Neuron (in vitro differentiated cells): ENCODE measurements at regions not wholly inside any gene's neighbourhood (a gene's known extent, or its start where the extent isn't known, plus 50 kb on each side); places are given as distances from the start of the nearest gene placed in this dataset.

Experiments
- H2AFZ ChIP-seq: one replicate; pipeline ENCODE4 v1.6.1; 2013; ENCODE audit warnings: low read depth, mild to moderate bottlenecking, inconsistent platforms, low read length, moderate library complexity
- H3K27me3 ChIP-seq: one replicate; pipeline ENCODE4 v1.6.1; 2013; ENCODE audit warnings: low read length; ENCODE audit not compliant: insufficient read depth
- H3K36me3 ChIP-seq: one replicate; pipeline ENCODE4 v1.6.1; 2013; ENCODE audit warnings: low read length; ENCODE audit not compliant: insufficient read depth
- H3K4me1 ChIP-seq: one replicate; pipeline ENCODE4 v1.6.1; 2013; ENCODE audit warnings: low read length; ENCODE audit not compliant: insufficient read depth
- H3K4me3 ChIP-seq: 2 replicates; pipeline ENCODE4 v1.5.1; 2013; ENCODE audit warnings: mild to moderate bottlenecking, low read length, moderate library complexity
- H3K9me3 ChIP-seq: one replicate; pipeline ENCODE4 v1.6.1; 2013; ENCODE audit warnings: low read length

- Histone ChIP-seq H3K4me3 (no peak overlapping the region), H3K4me1 (no peaks in the 10 kb centered on the region), H3K36me3 (no peaks in the 10 kb centered on the region), H3K27me3 (no peaks in the 10 kb centered on the region), H2AFZ (no peak overlapping the region), H3K9me3 (no peaks in the 10 kb centered on the region)
Measured at GRCh38 chr2:51194656-51195055, 162.7 kb upstream of the NRXN1 start.

- H3K36me3 ChIP-seq = no peaks in the 10 kb centered on the region
- H3K27me3 ChIP-seq = no peaks in the 10 kb centered on the region
- no peak overlapping the region for H3K4me3 ChIP-seq
- no peaks in the 10 kb centered on the region for H3K4me1 ChIP-seq
- no peaks in the 10 kb centered on the region for H3K9me3 ChIP-seq
- H2AFZ ChIP-seq = no peak overlapping the region
Measured at GRCh38 chr2:51170273-51170672, 138.3 kb upstream of the NRXN1 start.

DNA sequence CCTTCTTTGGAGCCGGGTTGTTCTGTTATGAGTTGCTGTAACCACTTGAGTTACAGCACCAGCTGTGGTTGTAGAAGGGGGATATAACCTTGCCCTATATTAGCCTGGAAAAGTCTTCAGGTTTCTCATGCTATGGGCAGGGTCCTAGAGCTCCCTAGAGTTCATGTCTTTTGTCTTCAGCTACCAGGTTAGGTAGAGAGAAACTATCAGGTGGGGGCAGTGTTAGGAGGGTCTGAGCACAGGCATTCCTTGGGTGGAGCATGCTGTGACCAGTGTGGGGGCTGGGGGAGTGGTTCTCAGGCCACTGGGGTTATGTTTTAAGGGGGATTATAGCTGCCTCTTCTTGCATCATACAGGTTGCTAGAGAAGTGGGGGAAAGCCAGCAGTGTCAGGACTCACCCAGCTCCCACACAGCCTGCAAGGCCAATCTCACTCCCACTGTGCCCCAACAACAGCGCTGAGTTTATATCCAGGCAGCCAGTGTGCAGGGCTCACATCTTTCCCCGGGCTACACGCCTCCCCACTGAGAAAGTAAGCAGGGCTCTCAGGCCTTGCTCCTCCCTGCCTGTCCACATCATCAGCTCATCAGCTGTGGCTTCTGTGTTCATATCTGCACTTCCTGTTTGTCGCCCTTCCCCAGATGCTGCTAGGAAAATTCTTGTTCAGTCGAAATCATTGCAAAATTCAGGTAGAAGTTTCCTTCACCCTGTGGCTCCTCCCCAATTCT is 133.8 kb upstream of the NRXN1 start:
- Histone ChIP-seq H2AFZ (no peak overlapping the region), H3K9me3 (no peaks in the 10 kb centered on the region), H3K27me3 (no peaks in the 10 kb centered on the region), H3K36me3 (no peaks in the 10 kb centered on the region), H3K4me3 (no peak overlapping the region), H3K4me1 (no peaks in the 10 kb centered on the region)

DNA sequence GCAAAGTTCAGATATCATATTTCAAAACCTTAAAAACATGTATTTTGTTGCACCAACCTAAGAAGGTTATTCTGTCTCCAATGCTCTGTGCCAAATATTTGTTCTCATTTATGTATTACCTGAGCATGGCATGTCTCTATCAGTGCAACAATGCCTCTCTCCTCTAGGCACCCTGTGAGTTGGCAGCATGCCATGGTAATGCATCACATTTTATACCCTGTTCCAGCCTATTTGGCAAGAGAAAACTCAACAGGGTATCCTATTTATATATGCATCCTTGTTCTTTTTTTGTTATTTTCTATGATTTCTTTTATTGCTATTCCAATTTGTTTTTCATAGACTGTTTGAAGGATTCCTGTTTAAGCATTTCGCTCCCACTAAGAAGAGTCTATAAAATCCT is 126.3 kb upstream of the NRXN1 start:
- no peak overlapping the region for H2AFZ ChIP-seq
- H3K9me3 ChIP-seq = no peaks in the 10 kb centered on the region
- H3K36me3 ChIP-seq = no peaks in the 10 kb centered on the region
- H3K4me1 ChIP-seq = no peaks in the 10 kb centered on the region
- H3K4me3 ChIP-seq = no peak overlapping the region
- no peaks in the 10 kb centered on the region for H3K27me3 ChIP-seq

DNA sequence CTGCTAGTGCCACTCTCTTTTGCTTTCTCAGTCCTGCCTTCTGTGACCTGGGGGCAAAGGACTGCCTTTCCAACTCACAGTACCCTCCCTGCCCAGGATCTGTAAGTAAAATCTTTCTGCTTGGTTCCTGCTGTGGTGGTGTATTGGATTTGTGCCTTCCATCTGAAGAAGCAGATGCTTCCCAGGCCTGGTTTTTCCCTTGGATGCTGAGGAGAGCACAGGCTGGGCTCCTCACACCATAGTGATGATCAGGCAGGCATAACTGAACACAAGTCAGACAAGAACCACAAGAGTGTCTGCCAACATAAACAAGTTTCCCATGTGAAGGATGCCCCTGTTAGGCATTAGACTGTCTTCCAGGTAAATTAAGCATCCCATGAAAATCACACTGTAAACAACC is 121.3 kb upstream of the NRXN1 start:
- Histone ChIP-seq H3K4me3 (no peak overlapping the region), H3K9me3 (no peaks in the 10 kb centered on the region), H3K36me3 (no peaks in the 10 kb centered on the region), H3K27me3 (no peaks in the 10 kb centered on the region), H2AFZ (no peak overlapping the region), H3K4me1 (no peaks in the 10 kb centered on the region)

DNA sequence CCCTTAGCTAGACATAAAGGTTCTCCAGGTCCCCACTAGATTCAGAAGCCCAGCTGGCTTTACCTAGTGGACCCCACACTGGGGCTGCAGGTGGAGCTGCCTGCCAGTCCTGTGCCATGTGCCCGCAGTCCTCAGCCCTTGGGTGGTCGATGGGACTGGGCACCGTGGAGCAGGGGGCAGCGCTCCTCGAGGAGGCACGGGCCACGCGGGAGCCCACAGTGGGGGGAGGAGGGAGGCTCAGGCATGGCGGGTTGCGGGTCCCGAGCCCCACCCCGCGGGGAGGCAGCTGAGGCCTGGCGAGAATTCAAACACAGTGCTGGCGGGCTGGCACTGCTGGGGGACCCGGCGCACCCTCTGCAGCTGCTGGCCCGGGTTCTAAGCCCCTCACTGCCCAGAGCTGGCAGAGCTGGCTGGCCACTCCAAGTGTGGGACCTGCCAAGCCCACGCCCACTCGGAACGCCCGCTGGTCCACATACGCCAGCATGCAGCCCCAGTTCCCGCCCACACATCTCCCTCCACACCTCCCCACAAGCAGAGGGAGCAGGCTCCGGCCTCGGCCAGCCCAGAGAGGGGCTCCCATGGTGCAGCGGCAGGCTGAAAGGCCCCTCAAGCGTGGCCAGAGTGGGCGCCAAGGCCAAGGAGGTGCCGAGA is 119.7 kb upstream of the NRXN1 start:
- no peak overlapping the region for H3K4me3 ChIP-seq
- no peaks in the 10 kb centered on the region for H3K36me3 ChIP-seq
- no peaks in the 10 kb centered on the region for H3K4me1 ChIP-seq
- H3K27me3 ChIP-seq = no peaks in the 10 kb centered on the region
- no peaks in the 10 kb centered on the region for H3K9me3 ChIP-seq
- H2AFZ ChIP-seq = no peak overlapping the region

GRCh38 chr2:51149725-51150124 is 117.8 kb upstream of the NRXN1 start:
- H3K27me3 ChIP-seq = no peaks in the 10 kb centered on the region
- no peak overlapping the region for H3K4me3 ChIP-seq
- H2AFZ ChIP-seq = no peak overlapping the region
- no peaks in the 10 kb centered on the region for H3K4me1 ChIP-seq
- no peaks in the 10 kb centered on the region for H3K9me3 ChIP-seq
- H3K36me3 ChIP-seq = no peaks in the 10 kb centered on the region

DNA sequence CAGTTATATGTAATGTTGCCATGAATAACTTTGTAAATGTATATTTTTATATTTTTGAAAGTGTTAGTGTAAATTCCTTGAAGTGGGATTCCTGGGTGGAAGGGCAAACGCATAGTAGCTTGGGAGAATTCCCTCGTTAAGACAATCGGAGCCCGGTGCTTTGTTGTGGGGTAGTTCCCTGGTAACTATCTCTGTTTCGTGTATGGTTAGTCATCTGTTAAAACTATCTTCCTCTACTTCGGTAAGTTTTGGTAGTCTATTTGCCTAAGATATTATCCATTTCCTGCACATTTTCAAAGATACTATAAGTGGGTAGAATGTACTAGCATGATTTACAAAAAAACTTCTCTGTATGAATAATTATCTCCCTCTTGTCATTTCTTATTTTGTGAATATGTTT is 113.8 kb upstream of the NRXN1 start:
- Histone ChIP-seq H3K9me3 (no peaks in the 10 kb centered on the region), H3K27me3 (no peaks in the 10 kb centered on the region), H2AFZ (no peak overlapping the region), H3K4me3 (no peak overlapping the region), H3K4me1 (no peaks in the 10 kb centered on the region), H3K36me3 (no peaks in the 10 kb centered on the region)

- H3K9me3 ChIP-seq = no peaks in the 10 kb centered on the region
Measured at GRCh38 chr2:51120754-51121280, 88.9 kb upstream of the NRXN1 start.

GRCh38 chr2:51111532-51111931 is 79.6 kb upstream of the NRXN1 start:
- Histone ChIP-seq H3K36me3 (no peaks in the 10 kb centered on the region), H3K9me3 (no peaks in the 10 kb centered on the region), H3K4me1 (no peaks in the 10 kb centered on the region), H3K4me3 (no peak overlapping the region), H3K27me3 (no peaks in the 10 kb centered on the region), H2AFZ (no peak overlapping the region)

More at GRCh38 chr2:51120754-51121280, 88.9 kb upstream of the NRXN1 start:
- no peak overlapping the region for H2AFZ ChIP-seq
- H3K4me1 ChIP-seq = no peaks in the 10 kb centered on the region
- no peaks in the 10 kb centered on the region for H3K36me3 ChIP-seq
- no peaks in the 10 kb centered on the region for H3K27me3 ChIP-seq
- H3K4me3 ChIP-seq = no peak overlapping the region

DNA sequence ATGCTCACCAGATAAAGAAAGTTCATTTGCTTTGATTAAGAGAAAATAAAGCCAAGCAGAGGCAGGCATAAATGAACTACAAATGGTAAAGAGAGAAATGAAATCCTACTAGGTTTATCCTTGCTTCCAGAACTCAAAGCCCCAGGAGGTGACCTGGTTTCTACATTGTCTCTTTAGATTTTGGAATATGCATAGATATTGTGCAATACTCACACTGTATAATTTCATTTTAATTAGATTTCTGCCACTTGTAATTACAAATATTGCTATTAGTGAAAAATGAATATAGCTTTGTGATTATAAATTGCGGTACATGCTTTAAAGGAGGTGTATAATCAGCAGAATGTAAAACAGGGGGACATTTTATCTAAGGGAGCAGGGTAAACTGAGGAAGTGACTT is 76.9 kb upstream of the NRXN1 start:
- Histone ChIP-seq H3K4me3 (no peak overlapping the region), H3K27me3 (no peaks in the 10 kb centered on the region), H3K36me3 (no peaks in the 10 kb centered on the region), H3K9me3 (no peaks in the 10 kb centered on the region), H2AFZ (no peak overlapping the region), H3K4me1 (no peaks in the 10 kb centered on the region)

DNA sequence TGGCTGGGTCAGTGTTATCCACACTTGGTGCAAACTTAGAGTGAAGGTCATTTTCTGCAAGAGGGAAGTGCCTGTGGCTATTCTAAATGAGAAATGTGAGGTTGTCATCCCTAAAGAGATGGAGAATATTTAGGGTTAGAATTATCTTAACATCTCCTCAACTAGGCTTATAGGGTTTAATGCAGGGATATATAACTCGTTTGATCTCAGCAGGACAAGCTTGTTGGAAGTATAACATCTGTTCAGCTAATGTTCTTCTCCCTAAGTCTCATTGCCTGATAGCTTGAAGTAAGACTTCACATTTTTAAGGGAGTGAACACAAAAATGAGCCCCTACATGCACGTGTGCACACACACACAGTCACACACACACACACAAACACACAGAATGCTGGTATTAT is 75.9 kb upstream of the NRXN1 start:
- no peak overlapping the region for H3K4me3 ChIP-seq
- H3K36me3 ChIP-seq = no peaks in the 10 kb centered on the region
- peaks cover 4% of the 10 kb centered on the region for H3K4me1 ChIP-seq
- no peak overlapping the region for H2AFZ ChIP-seq
- H3K9me3 ChIP-seq = no peaks in the 10 kb centered on the region
- no peaks in the 10 kb centered on the region for H3K27me3 ChIP-seq

DNA sequence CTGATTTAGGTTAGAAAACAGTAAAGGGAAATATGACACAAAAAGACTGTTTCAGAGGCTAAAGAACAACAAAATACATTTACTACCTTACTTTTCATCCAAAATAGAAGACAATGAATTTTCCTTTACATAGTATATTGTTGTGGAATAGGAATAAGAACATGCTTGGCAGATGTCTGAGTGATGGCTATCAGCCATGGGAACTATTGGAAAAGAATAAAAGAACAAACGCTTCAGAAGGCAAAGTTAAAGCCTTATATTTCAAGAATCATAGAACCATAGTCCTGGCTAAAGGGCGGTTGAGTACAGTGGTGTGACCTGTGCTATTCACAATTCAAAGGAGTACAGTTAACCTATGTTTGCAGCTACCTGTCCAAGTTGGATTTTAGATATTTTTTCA is 73.9 kb upstream of the NRXN1 start:
- Histone ChIP-seq H3K36me3 (no peaks in the 10 kb centered on the region), H3K9me3 (no peaks in the 10 kb centered on the region), H3K4me3 (no peak overlapping the region), H3K27me3 (no peaks in the 10 kb centered on the region), H2AFZ (no peak overlapping the region), H3K4me1 (peaks cover 6% of the 10 kb centered on the region)
